Putamen (tissue), 1 donor: ENCODE measurements at regions not wholly inside any gene's neighbourhood (a gene's known extent, or its start where the extent isn't known, plus 50 kb on each side); places are given as distances from the start of the nearest gene placed in this dataset.
"Not testable (repeated sequence)": the region's sequence is repeated elsewhere in the genome, so short reads cannot be mapped to it uniquely, and the experiment has no call there.

ENCODE experiments used
- DNase-seq: peaks from one replicate; pipeline ENCODE4 v3.0.0-alpha.2; 2016; ENCODE audit warnings: low spot score

DNA sequence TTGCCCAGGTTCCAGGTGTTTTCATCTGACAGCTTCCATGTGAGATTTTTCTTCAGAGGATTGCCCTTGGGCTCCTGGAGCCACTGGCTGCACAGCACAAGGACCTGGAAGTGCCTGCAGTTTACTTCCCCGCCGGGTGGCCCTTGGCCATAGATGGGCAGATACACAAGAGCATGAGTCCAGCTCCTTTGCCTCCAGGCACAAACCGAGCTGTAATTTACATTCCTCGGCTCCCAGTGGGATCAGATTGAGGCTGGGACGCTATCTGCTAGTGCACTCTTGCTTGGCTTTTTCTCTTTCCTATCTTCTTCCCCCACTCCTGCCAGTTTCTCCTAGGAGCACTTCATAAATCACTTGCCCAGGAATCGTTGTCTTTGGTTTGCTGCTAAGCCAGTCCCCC lies 85.4 kb upstream of the RALY start:
- no peak for DNase-seq

DNA sequence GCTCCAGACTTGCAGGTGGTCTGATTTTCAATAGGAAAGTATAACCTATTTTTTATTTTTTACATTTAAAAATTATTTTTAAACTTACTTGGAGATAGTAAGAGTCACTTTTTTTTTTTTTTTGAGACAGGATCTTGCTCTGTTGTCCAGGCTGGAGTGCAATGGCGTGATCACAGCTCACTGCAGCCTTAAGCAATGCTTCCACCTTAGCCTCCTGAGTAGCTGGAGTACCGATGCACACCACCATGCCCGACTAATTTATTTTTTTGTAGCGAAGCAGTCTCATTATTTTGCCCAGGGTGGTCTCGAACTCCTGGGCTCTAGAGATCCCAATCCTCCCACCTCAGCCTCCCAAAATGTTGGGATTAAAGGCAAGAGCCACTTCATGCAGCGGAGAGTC lies 84.8 kb upstream of the RALY start:
- no peak for DNase-seq

DNA sequence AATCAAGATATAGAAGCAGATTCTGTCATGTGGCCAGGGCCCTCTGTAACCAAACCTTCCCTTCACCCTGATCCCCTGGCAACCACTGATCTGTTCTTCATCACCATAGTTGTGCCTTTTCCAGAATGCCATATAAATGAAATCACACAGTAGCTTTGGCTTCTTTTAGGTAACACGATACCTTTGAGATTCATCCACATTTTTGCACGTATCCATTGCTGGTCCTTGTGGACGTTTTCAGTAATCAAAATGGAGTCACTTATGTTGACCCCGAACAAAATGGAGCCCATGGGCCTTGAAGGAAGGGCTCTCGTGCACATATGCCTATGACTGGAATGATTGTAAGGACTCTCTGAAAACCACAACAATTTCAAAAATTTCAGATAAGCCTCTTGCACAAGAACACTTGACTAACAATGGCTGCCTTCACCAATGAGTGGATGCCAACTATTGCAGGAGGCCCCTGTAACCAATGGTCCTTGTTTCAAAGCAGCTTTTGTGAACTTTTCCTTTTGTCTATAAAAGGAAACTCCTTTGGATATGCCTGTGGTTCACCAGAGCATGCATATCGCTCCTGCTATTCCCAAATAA lies 84.3 kb upstream of the RALY start:
- no peak for DNase-seq

DNA sequence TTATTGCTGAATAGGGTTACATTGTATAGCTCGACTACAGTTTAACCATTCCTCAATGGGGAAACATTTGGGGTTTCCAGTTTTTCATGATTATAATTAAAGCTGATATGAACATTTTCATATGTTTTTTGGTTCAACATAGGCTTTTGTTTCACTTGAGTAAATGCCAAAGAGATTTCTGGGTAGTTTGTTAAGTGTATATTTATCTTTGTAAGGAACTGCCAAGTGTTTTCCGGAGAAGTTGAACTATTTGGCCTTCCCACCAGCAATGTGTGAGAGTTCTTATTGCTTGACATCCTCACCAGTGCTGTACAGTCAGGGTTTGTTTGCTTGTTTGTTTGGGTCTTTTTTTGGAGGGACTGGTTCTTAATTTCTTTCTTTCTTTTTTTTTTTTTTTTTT lies 83.7 kb upstream of the RALY start:
- DNase-seq: no peak

DNA sequence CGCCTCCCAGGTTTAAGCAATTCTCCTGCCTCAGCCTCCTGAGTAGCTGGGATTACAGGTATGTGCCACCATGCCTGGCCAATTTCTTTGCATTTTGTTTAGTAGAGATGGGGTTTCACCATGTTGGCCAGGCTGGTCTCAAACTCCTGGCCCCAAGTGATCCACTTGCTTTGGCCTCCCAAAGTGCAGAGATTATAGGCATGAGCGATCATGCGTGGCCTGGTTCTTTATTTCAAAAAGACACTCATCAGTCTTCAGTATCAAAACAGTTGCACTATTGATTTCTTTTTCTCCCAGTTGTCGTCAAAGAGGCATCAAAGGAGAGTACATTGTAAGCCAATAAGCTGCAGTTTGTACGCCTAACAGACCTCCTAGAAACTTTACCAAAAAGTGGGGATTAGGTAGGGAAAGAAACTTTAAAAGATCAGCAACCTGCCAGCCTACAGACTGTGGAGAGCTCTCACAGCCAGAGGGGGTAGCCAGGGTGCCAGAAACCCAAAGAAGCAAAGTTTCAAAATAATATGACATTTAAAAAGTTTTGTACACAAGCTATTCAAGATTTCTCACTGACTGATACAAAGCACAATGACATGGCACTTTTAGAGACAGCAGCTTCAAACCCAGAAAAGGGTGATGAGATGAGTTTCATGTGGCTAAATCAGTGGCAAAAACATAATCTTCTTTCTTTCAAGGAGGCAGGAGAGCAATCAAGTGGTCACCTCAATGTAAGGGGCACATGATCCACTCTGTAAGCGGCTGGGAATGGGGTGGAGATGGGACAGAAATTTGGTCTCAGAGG lies 83.0 kb upstream of the RALY start:
- DNase-seq: no peak

DNA sequence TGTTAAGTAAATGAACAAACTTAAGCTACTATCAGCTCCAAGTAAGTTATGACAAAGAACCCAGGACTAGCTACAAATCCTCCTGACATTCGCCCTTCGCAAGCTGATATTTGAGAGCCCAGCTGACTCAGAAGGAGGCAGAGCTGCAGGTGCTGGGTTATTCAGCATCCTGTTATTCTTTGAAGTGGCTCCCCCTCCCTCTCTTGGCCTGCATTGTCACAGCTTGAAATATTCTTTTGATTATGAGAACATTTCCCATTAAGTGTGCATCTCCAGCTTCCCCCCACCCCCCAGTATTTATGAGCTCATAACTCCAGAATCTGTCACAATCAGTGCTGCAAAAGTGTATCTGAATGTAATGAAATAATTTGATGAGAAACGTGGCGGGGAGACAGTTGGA lies 78.8 kb upstream of the RALY start:
- no peak for DNase-seq

DNA sequence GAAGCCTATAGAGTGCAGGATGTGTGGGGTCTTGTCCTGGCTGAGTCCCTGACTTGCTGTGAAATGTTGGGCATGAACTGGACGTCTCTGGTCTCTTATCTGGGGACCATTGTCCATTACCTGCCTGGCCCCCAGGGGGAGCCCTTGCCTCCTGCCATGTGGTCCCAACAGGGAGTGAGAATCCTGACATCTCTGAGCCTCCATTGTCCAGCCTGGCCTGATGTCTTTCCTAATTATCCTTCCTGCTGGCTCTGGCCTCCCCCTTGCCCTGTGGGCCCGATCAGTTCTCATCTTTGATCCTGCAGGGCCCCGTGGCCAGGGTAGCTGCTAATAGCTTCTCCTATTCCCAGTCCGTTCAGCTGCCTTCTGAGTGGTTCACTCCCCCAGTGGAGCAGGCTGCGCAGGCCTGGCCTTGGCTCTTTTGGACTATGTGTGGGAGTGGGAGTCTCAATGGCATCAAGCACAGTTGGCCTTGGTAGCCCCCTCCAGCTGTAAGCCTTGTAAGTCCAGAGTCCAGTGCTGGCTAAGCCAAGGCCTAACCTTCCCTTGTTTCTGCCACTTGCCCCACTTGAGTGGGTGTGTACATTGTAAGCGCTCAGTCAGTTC lies 77.9 kb upstream of the RALY start:
- no peak for DNase-seq

DNA sequence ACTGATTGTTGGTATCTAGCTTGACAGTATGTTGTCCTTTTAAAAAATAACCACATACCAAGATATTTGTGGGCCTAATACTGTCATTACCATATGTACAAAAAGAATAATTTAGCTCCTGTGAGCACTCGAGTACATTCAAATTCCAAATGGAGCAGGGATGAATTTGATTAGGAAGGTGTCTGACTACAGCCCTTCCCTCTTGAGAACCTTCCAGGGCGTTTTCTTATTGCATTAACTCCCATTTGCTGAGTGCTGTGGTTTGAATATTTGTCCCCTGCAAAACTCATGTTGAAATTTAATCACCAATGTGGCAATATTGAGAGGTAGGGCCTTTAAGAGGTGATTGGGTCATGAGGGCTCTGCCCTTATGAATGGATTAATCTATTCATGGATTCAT lies 76.9 kb upstream of the RALY start:
- DNase-seq: no peak

DNA sequence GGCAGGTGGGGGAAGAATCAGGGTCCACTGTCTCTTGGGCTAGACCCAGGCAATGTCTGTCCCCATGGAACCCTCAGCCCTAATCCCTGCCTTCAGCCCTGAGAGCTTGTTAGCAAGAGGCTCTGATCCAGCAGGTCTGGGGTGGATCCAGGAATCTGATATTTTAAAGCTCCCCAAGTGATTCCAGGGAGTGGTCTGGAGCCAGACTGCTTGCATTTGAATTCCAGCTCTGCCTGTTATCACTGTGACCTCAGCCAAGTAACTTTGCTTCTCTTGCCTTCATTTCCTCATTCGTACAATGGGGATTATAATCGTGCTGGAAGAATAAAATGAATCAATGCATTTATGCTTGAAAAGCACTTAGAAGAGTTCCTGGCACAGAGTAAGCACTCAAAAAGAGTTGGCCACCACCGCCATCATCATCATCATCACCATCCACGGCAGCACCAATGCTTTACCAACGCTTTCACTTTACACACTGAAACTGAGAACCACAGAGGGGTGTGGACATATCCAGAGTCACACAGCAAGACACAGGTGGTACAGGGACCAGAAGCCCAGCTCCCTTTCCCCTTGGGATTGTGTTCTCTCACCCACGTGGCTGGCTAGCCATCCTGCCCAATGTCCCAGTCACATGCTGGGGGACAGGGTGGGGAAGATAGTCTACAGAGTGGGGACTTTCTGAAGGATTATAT lies 75.7 kb upstream of the RALY start:
- no peak for DNase-seq

DNA sequence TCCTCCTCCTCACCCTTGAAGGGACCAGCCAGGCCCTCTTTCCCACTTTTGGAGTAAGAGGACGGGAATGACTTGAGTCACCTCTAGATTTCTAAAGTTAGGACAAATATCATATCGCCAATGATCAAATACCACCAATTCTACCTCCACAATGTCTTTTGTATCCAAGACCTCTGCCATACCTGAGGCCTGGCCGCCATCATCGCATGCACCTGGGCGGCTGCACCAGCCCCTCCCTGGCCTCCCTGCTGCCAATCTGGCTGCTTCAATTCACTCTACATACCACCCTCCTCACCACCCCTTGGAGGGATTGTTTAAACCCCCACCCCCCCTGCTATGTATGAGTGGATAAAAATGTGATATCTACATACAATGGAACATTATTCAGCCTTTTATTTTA lies 75.0 kb upstream of the RALY start:
- no peak for DNase-seq

DNA sequence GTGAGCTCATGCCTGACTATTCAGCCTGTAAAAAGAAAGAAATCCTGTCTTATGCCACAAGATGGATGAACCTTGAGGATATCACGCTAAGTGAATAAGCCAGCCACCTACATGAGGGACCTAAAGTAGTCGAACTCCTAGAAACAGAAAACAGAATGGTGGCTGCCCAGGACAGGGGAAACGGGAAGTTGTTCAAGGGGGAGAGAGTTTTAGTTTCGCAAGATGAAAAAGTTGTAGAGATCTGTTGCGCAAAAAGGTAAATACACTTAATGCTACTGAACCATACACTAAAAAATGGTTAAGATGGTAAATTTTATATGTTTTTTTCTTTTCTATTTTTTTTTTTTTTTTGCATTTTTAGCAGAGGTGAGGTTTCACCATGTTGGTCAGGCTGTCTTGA lies 74.1 kb upstream of the RALY start:
- no peak for DNase-seq

DNA sequence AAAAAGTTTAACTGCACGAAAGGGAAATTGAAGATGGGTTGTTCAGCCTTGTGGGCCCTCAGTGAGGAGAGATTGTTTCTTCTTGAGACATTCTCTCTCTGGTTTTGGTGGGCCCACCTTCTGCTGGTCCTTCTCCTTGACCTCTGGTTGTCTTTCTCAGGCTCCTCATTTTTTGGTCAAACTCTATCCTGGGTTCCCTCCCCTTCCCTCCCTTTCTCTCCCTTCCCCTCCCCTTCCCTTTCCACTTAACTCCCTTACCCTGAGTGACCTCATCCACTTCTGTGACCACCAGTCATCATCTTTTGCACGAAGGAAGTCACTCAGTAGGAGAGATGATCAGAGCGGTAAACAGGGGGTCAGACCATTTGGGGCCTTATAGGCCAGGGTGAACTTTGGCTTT lies 71.5 kb upstream of the RALY start:
- no peak for DNase-seq

DNA sequence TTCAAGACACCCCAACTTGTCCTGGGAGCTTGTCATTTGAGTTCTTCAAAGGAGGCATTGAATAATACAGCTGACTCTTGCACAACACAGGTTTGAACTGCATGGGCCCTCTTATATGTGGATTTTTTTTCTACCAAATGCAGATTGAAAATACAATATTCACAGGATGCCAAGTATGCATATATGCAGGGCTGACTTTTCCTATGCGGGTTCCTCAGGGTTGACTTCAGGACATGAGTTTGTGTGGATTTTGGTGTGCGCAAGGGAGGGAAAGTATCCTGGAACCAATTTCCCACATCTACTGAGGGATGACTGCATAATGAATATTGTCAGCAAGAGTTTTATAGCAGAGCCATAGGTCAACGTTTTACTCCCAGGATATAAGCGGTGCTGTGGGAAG lies 70.0 kb upstream of the RALY start:
- DNase-seq: no peak

DNA sequence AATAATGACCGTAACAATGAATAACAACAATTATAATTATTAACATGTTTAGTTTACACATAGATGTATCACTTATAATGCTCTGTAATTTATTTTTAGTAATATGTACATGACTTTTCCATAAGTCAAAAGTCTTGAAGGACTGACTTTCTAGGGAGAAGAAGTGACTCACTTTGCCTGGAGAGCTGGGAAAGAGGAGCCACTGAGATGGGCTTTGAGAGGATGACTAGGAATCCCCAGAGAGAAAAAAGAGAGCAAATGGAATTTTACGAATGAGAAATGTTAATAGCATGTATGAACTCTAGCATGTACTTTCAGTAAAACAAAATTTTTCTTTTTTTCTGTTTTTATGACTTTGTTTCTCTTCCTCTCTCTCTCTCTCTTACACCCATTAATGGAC lies 67.8 kb upstream of the RALY start:
- DNase-seq: no peak

DNA sequence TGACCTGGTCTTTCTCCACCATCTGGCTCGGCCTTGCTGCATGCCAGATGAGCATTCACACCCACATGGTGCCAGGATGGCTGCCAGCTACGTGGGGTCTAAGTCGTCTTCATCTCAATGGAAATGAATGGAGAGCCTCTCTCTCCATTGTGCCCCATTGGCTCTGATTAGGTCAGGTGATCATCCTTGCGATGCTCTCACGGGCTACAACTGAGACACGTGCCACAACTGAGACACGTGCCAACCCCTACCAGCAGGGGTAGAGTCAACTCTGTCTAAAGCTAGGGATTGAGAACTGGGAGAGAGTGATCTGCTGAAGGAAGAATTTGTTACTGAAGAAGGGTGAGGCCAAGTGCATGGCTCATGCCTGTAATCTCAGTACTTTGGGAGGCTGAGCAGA lies 67.3 kb upstream of the RALY start:
- DNase-seq: no peak

DNA sequence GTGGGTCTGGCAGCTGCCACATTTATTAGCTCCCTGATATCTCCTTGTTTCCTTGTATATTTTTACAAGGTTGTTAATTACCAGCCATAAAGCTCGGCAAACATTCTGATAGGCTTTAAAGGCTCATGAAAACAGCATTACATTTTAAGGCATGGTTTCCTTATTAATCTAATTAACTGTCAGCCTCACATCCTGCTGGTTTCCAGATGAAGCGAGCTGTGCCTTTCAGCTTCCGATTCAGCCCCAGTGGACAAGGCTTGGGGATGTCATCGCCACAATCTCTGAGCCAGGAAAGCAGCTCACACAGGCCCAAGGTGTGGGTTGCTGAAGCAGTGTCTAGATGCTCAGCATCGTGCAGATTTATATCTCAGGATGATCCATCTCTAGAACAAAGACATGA lies 66.0 kb upstream of the RALY start:
- DNase-seq: no peak

DNA sequence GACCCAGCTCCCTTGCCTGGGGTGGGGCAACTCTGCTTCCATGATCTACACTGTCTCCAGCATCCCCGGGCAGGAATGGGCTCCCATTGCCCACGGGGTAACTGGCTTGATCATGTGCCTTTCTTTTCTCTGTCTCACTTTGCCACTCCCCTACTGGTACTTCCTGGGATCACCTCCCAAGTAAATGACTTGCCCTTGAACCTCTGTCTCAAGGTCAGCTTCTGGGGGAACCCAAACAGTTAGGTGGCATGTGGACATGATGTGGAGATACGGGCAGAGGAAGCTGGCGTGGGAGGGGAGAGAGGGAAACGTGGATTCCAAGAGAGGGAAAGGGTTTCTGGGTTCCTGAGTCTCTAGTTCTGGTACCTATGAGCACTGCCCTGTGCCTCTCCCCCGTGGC lies 63.8 kb upstream of the RALY start:
- DNase-seq: no peak

DNA sequence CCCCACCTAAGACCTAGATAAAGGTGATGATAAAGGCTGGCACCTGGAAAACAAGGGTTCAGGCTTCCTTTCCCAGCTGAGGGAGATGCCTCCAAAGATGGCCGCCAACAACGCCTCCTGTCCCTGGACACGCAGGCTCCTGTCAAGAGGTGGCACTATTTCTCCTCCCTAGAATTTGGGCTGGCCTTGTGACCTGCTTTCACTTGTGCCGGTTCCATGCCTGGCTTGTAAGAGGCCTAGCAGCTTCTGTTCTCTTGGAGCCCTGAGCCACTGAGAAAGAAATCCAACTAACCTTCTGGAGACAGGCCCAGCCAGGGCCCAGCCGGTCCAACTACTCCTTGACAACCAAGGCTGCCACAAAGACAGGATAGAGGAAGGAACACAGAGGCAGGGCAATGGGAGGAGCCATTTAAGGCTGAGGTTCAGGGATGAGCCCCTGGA lies 60.2 kb upstream of the RALY start:
- peak; percentile 86 for DNase-seq

DNA sequence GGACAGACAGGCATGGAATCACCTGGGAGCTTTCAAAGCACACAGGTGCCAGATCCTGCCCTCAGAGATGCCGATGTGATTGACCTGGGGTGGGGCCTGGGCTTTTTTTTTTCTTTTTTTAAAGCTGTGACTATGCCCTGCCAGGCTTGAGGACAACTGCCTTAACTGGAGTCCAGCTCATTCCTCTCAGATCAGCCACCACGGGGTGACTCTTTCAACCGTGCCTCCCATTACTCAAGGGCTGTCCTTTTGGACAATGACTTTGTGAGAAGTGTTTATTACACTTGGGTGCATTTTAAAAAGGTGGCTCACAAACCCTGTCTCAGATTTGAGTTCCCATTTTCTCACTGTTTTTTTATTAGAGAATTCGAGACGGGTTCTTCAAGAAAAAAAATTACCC lies 57.1 kb upstream of the RALY start:
- DNase-seq: no peak

DNA sequence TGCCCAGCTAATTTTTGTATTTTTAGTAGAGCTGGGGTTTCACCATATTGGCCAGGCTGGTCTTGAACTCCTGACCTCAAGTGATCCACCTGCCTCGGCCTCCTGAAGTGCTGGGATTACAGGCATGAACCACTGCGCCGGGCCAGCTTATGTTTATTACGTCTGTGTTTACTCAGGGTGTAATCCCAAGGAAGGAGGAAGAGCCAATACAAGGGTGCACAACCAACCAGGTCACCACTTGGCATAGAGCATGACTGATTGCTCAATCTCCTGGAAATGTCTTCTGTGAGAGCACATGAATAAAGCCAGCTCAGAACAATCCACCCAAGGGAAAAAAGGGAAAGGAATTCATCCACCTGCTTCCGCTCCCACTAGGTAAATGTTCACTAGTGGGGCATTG lies 54.7 kb upstream of the RALY start:
- DNase-seq: not testable (repeated sequence)

DNA sequence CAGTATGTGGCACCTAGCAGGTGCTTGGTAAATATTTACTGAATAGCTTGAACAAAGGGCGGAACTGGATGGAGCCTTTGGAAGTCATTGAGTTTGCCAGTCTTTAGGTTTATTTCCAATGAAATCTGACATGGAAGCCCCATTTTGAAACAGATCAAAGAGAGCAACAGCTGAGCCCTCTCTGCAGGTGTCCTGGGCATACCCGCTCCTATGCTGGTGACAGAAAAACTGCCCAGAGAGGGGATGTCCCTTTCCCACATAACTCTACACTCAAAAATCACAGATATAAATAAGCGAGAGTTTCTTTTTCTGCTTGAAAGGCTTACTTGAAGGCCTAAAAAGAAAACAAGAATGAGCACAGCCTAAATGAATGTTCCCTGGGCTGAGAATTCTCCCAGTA lies 53.0 kb upstream of the RALY start:
- no peak for DNase-seq
